Calu3 (cell line): ENCODE measurements at regions not wholly inside any gene's neighbourhood (a gene's known extent, or its start where the extent isn't known, plus 50 kb on each side); places are given as distances from the start of the nearest gene placed in this dataset.

Experiments used
- BruUV-seq: library from RNA; stranded (reverse); fragments of 400-500 nt; replicated peaks from 2 replicates; lab custom pipeline; 2021; lab: Mats Ljungman, UMichigan
- CTCF ChIA-PET: fragments of 300-600 bp; sonication (Branson Sonifier 250); formaldehyde crosslinking; loops from one replicate; lab custom pipeline; 2022; ENCODE audit warnings: antibody characterized with exemption; lab: Charles Lee
- DNase-seq: peaks from one replicate; pipeline ENCODE4 v3.0.0; 2022
- H3K27ac Mint-ChIP-seq: one replicate; pipeline ENCODE4 v1.8.0; 2022; ENCODE audit warnings: mixed read lengths; ENCODE audit not compliant: unreplicated experiment
- H3K27me3 Mint-ChIP-seq: one replicate; pipeline ENCODE4 v1.8.0; 2022; ENCODE audit warnings: mixed read lengths; ENCODE audit not compliant: unreplicated experiment
- H3K36me3 Mint-ChIP-seq: one replicate; pipeline ENCODE4 v1.8.0; 2022; ENCODE audit warnings: mild to moderate bottlenecking, moderate library complexity, mixed read lengths; ENCODE audit not compliant: insufficient read depth, unreplicated experiment
- H3K4me1 Mint-ChIP-seq: one replicate; pipeline ENCODE4 v1.8.0; 2022; ENCODE audit warnings: mild to moderate bottlenecking, low read depth, mixed read lengths; ENCODE audit not compliant: unreplicated experiment
- H3K4me3 Mint-ChIP-seq: one replicate; pipeline ENCODE4 v1.8.0; 2022; ENCODE audit warnings: mild to moderate bottlenecking, low read depth, moderate library complexity, mixed read lengths; ENCODE audit not compliant: unreplicated experiment
- H3K9me3 Mint-ChIP-seq: one replicate; pipeline ENCODE4 v1.8.0; 2022; ENCODE audit warnings: low read depth, mixed read lengths; ENCODE audit not compliant: unreplicated experiment
- CTCF ChIP-seq: fragments of 200-600 bp; IDR thresholded peaks from one replicate; pipeline ENCODE4 v1.8.0; 2022; ENCODE audit warnings: antibody characterized with exemption; ENCODE audit not compliant: unreplicated experiment
- intact Hi-C: fragments of 100-400 bp; cut with micrococcal nuclease; formaldehyde crosslinking; loops from one replicate; pipeline ENCODE4 v1.10.0; 2022; ENCODE audit not compliant: unreplicated experiment

GRCh38 chr17:6914711-6915110 is 81.1 kb upstream of the ALOX12 start:
- CTCF ChIA-PET: interaction anchor here (0.8 to 2.9 kb wide), 2 partner anchors 45 to 90 kb away, joined by 4 to 21 read pairs; no protein-coding TSS in a partner anchor
- H3K27ac Mint-ChIP-seq: no peak overlapping the region
- no TSS peak for BruUV-seq
- H3K4me3 Mint-ChIP-seq: no peak overlapping the region
- no peaks in the 10 kb centered on the region for H3K36me3 Mint-ChIP-seq
- H3K4me1 Mint-ChIP-seq: peaks cover 13% of the 10 kb centered on the region
- intact Hi-C loops: loop anchor here (5.0 to 10.0 kb wide), 2 partner anchors 247 to 1330 kb away; partner anchors contain the start of gene NLRP1
- peaks cover 47% of the 10 kb centered on the region for H3K27me3 Mint-ChIP-seq
- DNase-seq: no peak
- no peaks in the 10 kb centered on the region for H3K9me3 Mint-ChIP-seq
- no peak for TF ChIP-seq CTCF

GRCh38 chr17:6915620-6916019 is 80.2 kb upstream of the ALOX12 start:
- DNase-seq: no peak
- no peak for TF ChIP-seq CTCF
- Mint-ChIP-seq H3K4me1 (peaks cover 13% of the 10 kb centered on the region), H3K9me3 (no peaks in the 10 kb centered on the region), H3K4me3 (no peak overlapping the region), H3K27ac (no peak overlapping the region), H3K27me3 (peaks cover 47% of the 10 kb centered on the region), H3K36me3 (no peaks in the 10 kb centered on the region)
- intact Hi-C loops: loop anchor here (10.0 kb wide), 1 partner anchor 1331 kb away; the partner anchor contains the start of gene NLRP1
- CTCF ChIA-PET: interaction anchor here (2.9 kb wide), 1 partner anchor 89 kb away, joined by 21 read pairs; no protein-coding TSS in a partner anchor
- BruUV-seq: no TSS peak

- Mint-ChIP-seq H3K36me3 (no peaks in the 10 kb centered on the region), H3K9me3 (no peaks in the 10 kb centered on the region), H3K4me1 (peaks cover 2% of the 10 kb centered on the region), H3K27me3 (peaks cover 24% of the 10 kb centered on the region), H3K27ac (no peak overlapping the region), H3K4me3 (no peak overlapping the region)
- no peak for TF ChIP-seq CTCF
- DNase-seq: no peak
- CTCF ChIA-PET: no interaction called here
- BruUV-seq: no TSS peak
- intact Hi-C loops: loop anchor here (10.0 kb wide), 1 partner anchor 1334 kb away; the partner anchor contains the start of gene NLRP1
These were observed 76.7 kb upstream of the ALOX12 start for GRCh38 chr17:6919158-6919557.

- CTCF ChIA-PET: interaction anchor here (1.5 kb wide), 1 partner anchor 81 kb away, joined by 4 read pairs; no protein-coding TSS in a partner anchor
- no peak for DNase-seq
- H3K4me3 Mint-ChIP-seq: no peak overlapping the region
- no peak overlapping the region for H3K27ac Mint-ChIP-seq
- intact Hi-C loops: no loop called here
- no peak for TF ChIP-seq CTCF
- H3K36me3 Mint-ChIP-seq: no peaks in the 10 kb centered on the region
- no TSS peak for BruUV-seq
- no peaks in the 10 kb centered on the region for H3K4me1 Mint-ChIP-seq
- H3K9me3 Mint-ChIP-seq: no peaks in the 10 kb centered on the region
- no peaks in the 10 kb centered on the region for H3K27me3 Mint-ChIP-seq
These were observed 72.5 kb upstream of the ALOX12 start for GRCh38 chr17:6923385-6923784.
